HG02642 (cell line): ENCODE measurements at regions not wholly inside any gene's neighbourhood (a gene's known extent, or its start where the extent isn't known, plus 50 kb on each side); places are given as distances from the start of the nearest gene placed in this dataset.
"Not testable (repeated sequence)": the region's sequence is repeated elsewhere in the genome, so short reads cannot be mapped to it uniquely, and the experiment has no call there.

Source experiments
- ATAC-seq: cut with Tn5 transposase; IDR thresholded peaks from one replicate; pipeline ENCODE4 v1.9.1; 2021; ENCODE audit warnings: mild to moderate bottlenecking; ENCODE audit not compliant: unreplicated experiment, poor library complexity

GRCh38 chr3:73827725-73828211 lies 203.0 kb upstream of the PDZRN3 start:
- no peak for ATAC-seq

- ATAC-seq = no peak
Measured at GRCh38 chr3:73827204-73827603, 202.5 kb upstream of the PDZRN3 start.

GRCh38 chr3:73820896-73821295 lies 196.2 kb upstream of the PDZRN3 start:
- ATAC-seq = not testable (repeated sequence)

- no peak for ATAC-seq
Measured at GRCh38 chr3:73820431-73820830, 195.7 kb upstream of the PDZRN3 start.

GRCh38 chr3:73815966-73816365 lies 191.2 kb upstream of the PDZRN3 start:
- no peak for ATAC-seq

GRCh38 chr3:73813692-73814292 lies 189.1 kb upstream of the PDZRN3 start:
- ATAC-seq = no peak

- no peak for ATAC-seq
Measured at GRCh38 chr3:73813291-73813690, 188.6 kb upstream of the PDZRN3 start.

- ATAC-seq = no peak
Measured at GRCh38 chr3:73812054-73812453, 187.3 kb upstream of the PDZRN3 start.

GRCh38 chr3:73808862-73809509 lies 184.2 kb upstream of the PDZRN3 start:
- ATAC-seq = no peak

- no peak for ATAC-seq
Measured at GRCh38 chr3:73805435-73805834, 180.7 kb upstream of the PDZRN3 start.

GRCh38 chr3:73804204-73804603 lies 179.5 kb upstream of the PDZRN3 start:
- no peak for ATAC-seq

GRCh38 chr3:73801444-73801843 lies 176.7 kb upstream of the PDZRN3 start:
- no peak for ATAC-seq

GRCh38 chr3:73797311-73797710 lies 172.6 kb upstream of the PDZRN3 start:
- no peak for ATAC-seq

- no peak for ATAC-seq
Measured at GRCh38 chr3:73796382-73796781, 171.6 kb upstream of the PDZRN3 start.

GRCh38 chr3:73791356-73791755 lies 166.6 kb upstream of the PDZRN3 start:
- ATAC-seq = no peak

GRCh38 chr3:73789825-73790444 lies 165.2 kb upstream of the PDZRN3 start:
- no peak for ATAC-seq

- ATAC-seq = no peak
Measured at GRCh38 chr3:73787620-73788019, 162.9 kb upstream of the PDZRN3 start.

- no peak for ATAC-seq
Measured at GRCh38 chr3:73786998-73787397, 162.3 kb upstream of the PDZRN3 start.

GRCh38 chr3:73786321-73786807 lies 161.6 kb upstream of the PDZRN3 start:
- ATAC-seq = no peak

GRCh38 chr3:73784686-73785392 lies 160.1 kb upstream of the PDZRN3 start:
- no peak for ATAC-seq

GRCh38 chr3:73783811-73784210 lies 159.1 kb upstream of the PDZRN3 start:
- ATAC-seq = no peak
